AG09309 (cell line): ENCODE measurements at regions not wholly inside any gene's neighbourhood (a gene's known extent, or its start where the extent isn't known, plus 50 kb on each side); places are given as distances from the start of the nearest gene placed in this dataset.

Experiments
- DNase-seq: peaks from one replicate; pipeline ENCODE4 v3.0.0-alpha.2; 2010; ENCODE audit warnings: low read depth
- H3K4me3 ChIP-seq: 2 replicates; pipeline ENCODE4 v1.5.1; 2011; ENCODE audit warnings: mild to moderate bottlenecking, low read depth, low read length, moderate library complexity; ENCODE audit not compliant: control insufficient read depth
- CTCF ChIP-seq: IDR thresholded peaks from 2 replicates; pipeline ENCODE4 v1.5.1; 2011; ENCODE audit warnings: mild to moderate bottlenecking, low read depth, low read length, inconsistent platforms; ENCODE audit not compliant: insufficient read depth, control insufficient read depth; ENCODE audit errors: missing control alignments

DNA sequence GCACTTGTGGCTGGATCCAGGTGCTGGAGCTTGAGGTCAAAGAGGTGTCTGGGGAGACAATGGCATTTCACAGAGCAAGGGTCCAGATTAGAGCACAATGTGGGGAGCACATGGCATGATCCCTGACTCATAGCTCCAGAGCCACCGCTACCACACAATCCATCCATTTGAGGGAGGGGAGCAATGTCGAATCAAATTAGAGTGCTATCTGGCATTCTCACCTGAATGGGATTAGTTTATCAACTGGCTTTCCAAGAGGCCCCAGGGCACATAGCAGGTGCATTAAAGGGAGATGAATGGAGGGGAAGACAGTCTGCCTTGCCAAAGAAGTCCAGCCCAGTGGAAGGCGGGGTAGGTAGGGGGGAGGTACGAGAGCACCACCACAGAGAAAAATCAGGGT, 194.4 kb upstream of the GPR12 start:
- TF ChIP-seq CTCF, result no peak
- no peak overlapping the region for H3K4me3 ChIP-seq
- DNase-seq, result no peak

DNA sequence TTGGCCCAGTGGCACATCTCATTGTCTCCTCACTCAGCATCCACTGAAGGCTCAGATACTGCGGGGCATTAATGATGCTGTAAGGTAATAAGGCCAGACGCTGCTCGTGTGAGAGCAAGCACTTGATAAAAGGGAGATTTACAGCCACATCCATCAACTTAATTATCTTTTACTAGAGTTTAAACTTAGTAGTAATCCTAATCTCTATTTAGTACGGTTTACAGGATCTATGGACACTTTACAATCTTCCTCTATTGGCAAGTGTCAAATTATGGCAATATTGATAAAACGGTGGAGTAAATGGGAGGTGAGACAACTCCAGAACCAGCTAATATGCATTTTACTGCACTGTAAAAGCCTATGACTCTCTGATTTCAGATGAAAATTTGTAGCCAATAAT, 192.7 kb upstream of the GPR12 start:
- no peak overlapping the region for H3K4me3 ChIP-seq
- DNase-seq, result no peak
- no peak for TF ChIP-seq CTCF

- H3K4me3 ChIP-seq, result no peak overlapping the region
- no peak for DNase-seq
- TF ChIP-seq CTCF, result no peak
Observed at GRCh38 chr13:26952551-26953143, 192.1 kb upstream of the GPR12 start.

- no peak for TF ChIP-seq CTCF
- no peak for DNase-seq
Observed at GRCh38 chr13:26951581-26952177, 191.1 kb upstream of the GPR12 start.

DNA sequence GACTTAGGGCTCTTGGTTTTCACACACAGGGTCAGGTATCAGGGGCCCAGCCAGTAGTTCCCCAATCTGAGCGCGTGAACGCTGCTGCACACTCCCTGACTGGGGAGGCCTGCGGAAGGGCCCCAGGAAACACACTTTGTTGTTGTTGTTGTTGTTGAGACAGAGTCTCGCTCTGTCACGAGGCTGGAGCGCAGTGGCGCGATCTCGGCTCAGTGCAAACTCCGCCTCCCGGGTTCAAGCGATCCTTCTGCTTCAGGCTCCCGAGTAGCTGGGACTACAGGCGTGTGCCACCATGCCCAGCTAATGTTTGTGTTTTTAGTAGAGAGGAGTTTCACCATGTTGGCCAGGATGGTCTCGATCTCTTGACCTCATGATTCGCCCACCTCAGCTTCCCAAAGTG, 190.4 kb upstream of the GPR12 start:
- DNase-seq, result no peak

More at GRCh38 chr13:26951581-26952177, 191.1 kb upstream of the GPR12 start:
- no peak overlapping the region for H3K4me3 ChIP-seq

GRCh38 chr13:26950546-26950945, 190.0 kb upstream of the GPR12 start:
- no peak overlapping the region for H3K4me3 ChIP-seq
- DNase-seq, result no peak
- no peak for TF ChIP-seq CTCF

More for the DNA sequence above, 190.4 kb upstream of the GPR12 start:
- no peak for TF ChIP-seq CTCF
- no peak overlapping the region for H3K4me3 ChIP-seq
